Neuronal stem cell (in vitro differentiated cells): ENCODE measurements at regions not wholly inside any gene's neighbourhood (a gene's known extent, or its start where the extent isn't known, plus 50 kb on each side); places are given as distances from the start of the nearest gene placed in this dataset.

Source experiments
- DNase-seq: peaks from one replicate; pipeline ENCODE4 v3.0.0-alpha.2; 2013; ENCODE audit warnings: low spot score
- H2AFZ ChIP-seq: one replicate; pipeline ENCODE4 v1.6.1; 2013; ENCODE audit warnings: mild to moderate bottlenecking, low read length, inconsistent platforms
- H2AK5ac ChIP-seq: 2 replicates; pipeline ENCODE4 v1.6.1; 2013; ENCODE audit warnings: low read depth, mild to moderate bottlenecking, inconsistent platforms, low read length, moderate library complexity, mixed read lengths
- H2BK120ac ChIP-seq: 2 replicates; pipeline ENCODE4 v1.6.1; 2013; ENCODE audit warnings: low read depth, mild to moderate bottlenecking, inconsistent platforms, low read length, moderate library complexity, mixed read lengths
- H2BK12ac ChIP-seq: one replicate; pipeline ENCODE4 v1.6.1; 2013; ENCODE audit warnings: low read length, inconsistent platforms
- H2BK15ac ChIP-seq: 2 replicates; pipeline ENCODE4 v1.6.1; 2013; ENCODE audit warnings: mild to moderate bottlenecking, low read length, inconsistent platforms, mixed read lengths
- H2BK5ac ChIP-seq: one replicate; pipeline ENCODE4 v1.6.1; 2013; ENCODE audit warnings: inconsistent platforms, mild to moderate bottlenecking, low read length, moderate library complexity
- H3K14ac ChIP-seq: one replicate; pipeline ENCODE4 v1.6.1; 2013; ENCODE audit warnings: low read length, inconsistent platforms
- H3K18ac ChIP-seq: 2 replicates; pipeline ENCODE4 v1.6.1; 2013; ENCODE audit warnings: low read length, inconsistent platforms
- H3K23ac ChIP-seq: 2 replicates; pipeline ENCODE4 v1.6.1; 2013; ENCODE audit warnings: low read depth, mild to moderate bottlenecking, mixed read lengths, low read length, inconsistent platforms; ENCODE audit not compliant: poor library complexity
- H3K27ac ChIP-seq: replicated peaks from 3 replicates; pipeline ENCODE4 v1.5.1; 2013; ENCODE audit warnings: low read length, inconsistent platforms
- H3K27me3 ChIP-seq, 3 experiments: 2 replicates each; pipeline ENCODE4 v1.6.1; 2013; ENCODE audit warnings: low read length in 3 of 3, mild to moderate bottlenecking in 2 of 3, inconsistent platforms in 1 of 3, low read depth in 1 of 3, mixed read lengths in 1 of 3, moderate library complexity in 1 of 3; ENCODE audit not compliant: control insufficient read depth in 3 of 3, insufficient read depth in 3 of 3
- H3K36me3 ChIP-seq, 2 donors: replicated peaks in 1 of 2; 2 replicates each; pipeline ENCODE4 v1.6.1; 2013; ENCODE audit warnings: low read length in 2 of 2; ENCODE audit not compliant: control insufficient read depth in 2 of 2, insufficient read depth in 2 of 2
- H3K4ac ChIP-seq: 2 replicates; pipeline ENCODE4 v1.6.1; 2013; ENCODE audit warnings: inconsistent platforms, mild to moderate bottlenecking, low read length, moderate library complexity
- H3K4me1 ChIP-seq, 2 donors: 1 replicate in 1 of 2; 2 replicates in 1 of 2; pipeline ENCODE4 v1.6.1; 2013; ENCODE audit warnings: low read length in 2 of 2, low read depth in 1 of 2; ENCODE audit not compliant: control insufficient read depth in 2 of 2, insufficient read depth in 1 of 2
- H3K4me2 ChIP-seq: one replicate; pipeline ENCODE4 v1.6.1; 2013; ENCODE audit warnings: mild to moderate bottlenecking, low read length, inconsistent platforms; ENCODE audit not compliant: insufficient read depth, poor library complexity, severe bottlenecking
- H3K4me3 ChIP-seq, 2 donors: 2 replicates each; pipeline ENCODE4 v1.5.1; 2013; ENCODE audit warnings: low read length in 2 of 2, mild to moderate bottlenecking in 2 of 2, inconsistent platforms in 1 of 2, moderate library complexity in 1 of 2
- H3K79me1 ChIP-seq: one replicate; pipeline ENCODE4 v1.6.1; 2013; ENCODE audit warnings: low read depth, mild to moderate bottlenecking, inconsistent platforms, low read length, moderate library complexity
- H3K9ac ChIP-seq: one replicate; pipeline ENCODE4 v1.6.1; 2013; ENCODE audit warnings: mild to moderate bottlenecking, low read depth, low read length, inconsistent platforms; ENCODE audit not compliant: poor library complexity
- H3K9me3 ChIP-seq, 2 donors: replicated peaks in 1 of 2; 2 replicates each; pipeline versions ENCODE3 to v1.6.1; 2013; ENCODE audit warnings: low read length in 2 of 2, mild to moderate bottlenecking in 2 of 2, inconsistent platforms in 1 of 2, low read depth in 1 of 2, mixed read lengths in 1 of 2, moderate library complexity in 1 of 2; ENCODE audit not compliant: control insufficient read depth in 2 of 2, insufficient read depth in 1 of 2
- H4K8ac ChIP-seq: one replicate; pipeline ENCODE4 v1.6.1; 2013; ENCODE audit warnings: low read depth, mild to moderate bottlenecking, inconsistent platforms, low read length, moderate library complexity
- H4K91ac ChIP-seq: one replicate; pipeline ENCODE4 v1.6.1; 2013; ENCODE audit warnings: low read length, low read depth, mild to moderate bottlenecking, inconsistent platforms; ENCODE audit not compliant: poor library complexity
- WGBS, 2 donors: extraction: QIAGEN DNeasy Blood & Tissue Kit; methylation state at CpG; one replicate each; pipeline ENCODE4 v1.1.7; 2013; ENCODE audit warnings: missing lambda C conversion rate in 2 of 2, mixed read lengths in 1 of 2; ENCODE audit not compliant: insufficient read length in 2 of 2, insufficient replicate concordance in 1 of 2; ENCODE audit errors: extremely low coverage in 2 of 2; 5-methylcytosine and 5-hydroxymethylcytosine counted together

DNA sequence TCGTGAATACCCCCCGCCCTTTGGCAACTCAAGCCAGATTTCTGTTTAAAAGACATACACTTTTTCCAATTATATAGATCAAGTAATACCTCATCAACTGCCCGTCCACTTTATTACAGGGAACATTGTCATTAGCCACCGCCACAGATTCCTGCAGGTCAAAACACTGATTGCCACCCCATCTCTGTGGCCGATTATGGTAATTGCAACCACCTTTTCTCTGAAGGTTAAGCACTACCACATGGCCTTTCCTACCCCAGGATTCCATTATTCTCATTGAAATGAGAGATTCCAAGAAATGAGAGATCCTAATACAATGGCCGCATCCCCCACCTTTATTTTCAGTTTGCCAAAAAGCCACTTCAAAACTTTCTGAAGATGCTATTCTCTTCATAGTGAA lies 478.8 kb upstream of the HSF2 start:
- Histone ChIP-seq H3K9ac (no peak overlapping the region), H3K9me3 (no peaks in the 10 kb centered on the region), H2AK5ac (no peak overlapping the region), H3K4me3 (no peak overlapping the region), H3K27ac (no peak overlapping the region), H3K79me1 (no peaks in the 10 kb centered on the region), H3K4ac (no peak overlapping the region), H2BK12ac (no peak overlapping the region), H3K4me2 (no peak overlapping the region), H2BK5ac (no peak overlapping the region), H2BK15ac (no peak overlapping the region), H3K23ac (no peak overlapping the region), H2AFZ (no peak overlapping the region), H4K8ac (no peak overlapping the region), H3K27me3 (no peaks in the 10 kb centered on the region), H2BK120ac (no peak overlapping the region), H3K4me1 (peaks cover 0 to 1% of the 10 kb centered on the region in 2 donors), H4K91ac (no peak overlapping the region), H3K18ac (no peak overlapping the region), H3K14ac (no peak overlapping the region), H3K36me3 (no peaks in the 10 kb centered on the region)
- no peak for DNase-seq
- WGBS, 2 donors, result no CpG with 5 or more reads among the region's 6 CpGs

DNA sequence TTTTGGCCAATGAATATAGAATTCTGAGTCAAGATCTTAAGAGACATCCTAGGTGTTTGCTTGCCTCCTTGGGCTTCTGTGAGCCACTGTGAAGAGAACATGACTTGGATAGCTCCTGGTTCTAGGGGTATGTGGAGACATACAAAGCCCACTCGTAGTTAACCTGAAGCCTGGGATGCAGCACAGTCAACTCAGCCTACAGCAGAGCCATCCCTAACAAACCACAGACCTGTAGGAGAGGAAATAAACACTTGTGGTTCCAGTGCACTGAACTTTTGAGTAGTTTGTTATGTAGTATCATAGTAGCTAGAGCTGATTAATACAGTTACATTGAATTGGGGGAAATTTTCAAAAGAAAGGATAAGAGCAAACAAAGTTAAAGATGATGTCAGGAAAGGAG lies 474.4 kb upstream of the HSF2 start:
- H3K4me2 ChIP-seq, result no peak overlapping the region
- no CpG with 5 or more reads among the region's 1 CpG for WGBS, 2 donors
- no peak for DNase-seq
- H2BK15ac ChIP-seq, result no peak overlapping the region
- H2AK5ac ChIP-seq, result no peak overlapping the region
- H3K4me1 ChIP-seq, result peaks cover 0 to 1% of the 10 kb centered on the region in 2 donors
- no peak overlapping the region for H3K23ac ChIP-seq
- no peak overlapping the region for H3K18ac ChIP-seq
- no peak overlapping the region for H2AFZ ChIP-seq
- H3K27ac ChIP-seq, result no peak overlapping the region
- no peak overlapping the region for H3K4me3 ChIP-seq
- no peak overlapping the region for H3K14ac ChIP-seq
- H2BK12ac ChIP-seq, result no peak overlapping the region
- no peaks in the 10 kb centered on the region for H3K9me3 ChIP-seq
- H4K91ac ChIP-seq, result no peak overlapping the region
- H2BK120ac ChIP-seq, result no peak overlapping the region
- no peak overlapping the region for H2BK5ac ChIP-seq
- H3K79me1 ChIP-seq, result no peaks in the 10 kb centered on the region
- H3K27me3 ChIP-seq, result no peaks in the 10 kb centered on the region
- H3K9ac ChIP-seq, result no peak overlapping the region
- no peak overlapping the region for H4K8ac ChIP-seq
- H3K36me3 ChIP-seq, result no peaks in the 10 kb centered on the region
- H3K4ac ChIP-seq, result no peak overlapping the region

DNA sequence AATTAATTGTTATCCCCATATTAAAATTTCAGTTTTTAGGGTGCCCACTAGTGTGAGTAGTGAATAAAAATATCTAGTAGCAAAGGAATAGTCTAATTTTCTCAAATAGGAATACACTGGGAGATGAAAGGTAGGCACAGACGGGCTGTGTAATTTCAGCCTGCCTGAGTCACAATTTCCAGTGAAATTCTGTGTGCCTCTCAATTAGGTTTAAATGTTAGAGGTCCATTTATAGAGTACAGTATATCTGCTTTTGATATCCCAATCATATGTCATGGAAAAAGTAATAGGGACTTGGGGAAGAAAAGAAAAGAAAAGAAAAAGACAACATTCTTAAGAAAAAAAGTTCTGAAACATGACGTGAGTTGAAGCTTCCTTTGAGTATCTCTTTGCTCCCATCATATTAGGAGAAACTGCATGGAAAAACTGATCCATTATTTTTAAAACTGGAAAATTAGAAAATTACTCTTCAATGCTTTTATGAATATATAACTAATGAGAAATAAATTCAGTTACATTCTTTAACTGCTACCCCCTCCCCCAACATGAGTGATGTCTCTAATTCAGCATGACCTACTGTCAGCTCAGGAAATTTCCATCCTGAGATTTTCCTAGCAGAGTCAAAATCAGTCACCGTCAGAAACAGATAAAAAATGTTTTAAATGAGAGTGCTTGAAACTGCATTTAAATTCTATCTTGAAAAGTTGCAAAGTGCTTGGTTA lies 473.8 kb upstream of the HSF2 start:
- H3K36me3 ChIP-seq, result no peaks in the 10 kb centered on the region
- H3K23ac ChIP-seq, result no peak overlapping the region
- no peak overlapping the region for H3K4me2 ChIP-seq
- no peaks in the 10 kb centered on the region for H3K9me3 ChIP-seq
- no peak overlapping the region for H2BK12ac ChIP-seq
- H2AFZ ChIP-seq, result no peak overlapping the region
- no peaks in the 10 kb centered on the region for H3K79me1 ChIP-seq
- no peak overlapping the region for H3K4me3 ChIP-seq
- H3K9ac ChIP-seq, result no peak overlapping the region
- H3K4ac ChIP-seq, result no peak overlapping the region
- no CpG with 5 or more reads among the region's 3 CpGs for WGBS, 2 donors
- H4K91ac ChIP-seq, result no peak overlapping the region
- no peak overlapping the region for H4K8ac ChIP-seq
- H3K27me3 ChIP-seq, result no peaks in the 10 kb centered on the region
- H3K4me1 ChIP-seq, result peaks cover 0 to 1% of the 10 kb centered on the region in 2 donors
- no peak for DNase-seq
- no peak overlapping the region for H3K14ac ChIP-seq
- H3K27ac ChIP-seq, result no peak overlapping the region
- H2AK5ac ChIP-seq, result no peak overlapping the region
- no peak overlapping the region for H2BK120ac ChIP-seq
- H2BK15ac ChIP-seq, result no peak overlapping the region
- H3K18ac ChIP-seq, result no peak overlapping the region
- no peak overlapping the region for H2BK5ac ChIP-seq

DNA sequence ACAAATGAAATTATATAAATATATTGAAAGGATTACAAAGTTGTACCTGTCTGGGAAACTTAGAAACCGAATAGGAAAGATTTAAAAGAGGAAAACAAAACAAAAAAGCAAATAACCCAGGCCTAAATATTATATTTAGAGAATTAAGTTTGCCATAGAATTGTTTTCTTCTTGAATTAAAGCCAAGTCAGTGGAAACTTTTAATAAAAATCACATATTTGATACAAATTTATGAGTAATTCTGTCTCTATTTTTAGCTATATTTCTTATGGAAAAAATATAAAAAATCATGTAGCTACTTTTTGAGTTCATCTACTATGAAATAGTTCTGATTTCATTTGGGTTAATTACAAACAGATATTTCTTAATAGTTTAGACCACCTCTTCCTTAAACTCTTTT lies 470.2 kb upstream of the HSF2 start:
- H4K8ac ChIP-seq, result no peak overlapping the region
- H2BK120ac ChIP-seq, result no peak overlapping the region
- no peak overlapping the region for H3K18ac ChIP-seq
- no peak overlapping the region for H2AFZ ChIP-seq
- H3K23ac ChIP-seq, result no peak overlapping the region
- H2BK5ac ChIP-seq, result no peak overlapping the region
- H3K9ac ChIP-seq, result no peak overlapping the region
- H3K36me3 ChIP-seq, result no peaks in the 10 kb centered on the region
- no peaks in the 10 kb centered on the region for H3K9me3 ChIP-seq
- H2BK15ac ChIP-seq, result no peak overlapping the region
- H2BK12ac ChIP-seq, result no peak overlapping the region
- no CpG with 5 or more reads among the region's 1 CpG for WGBS, 2 donors
- no peaks in the 10 kb centered on the region for H3K79me1 ChIP-seq
- no peak overlapping the region for H2AK5ac ChIP-seq
- no peak overlapping the region for H3K4ac ChIP-seq
- H3K4me2 ChIP-seq, result no peak overlapping the region
- no peak overlapping the region for H3K27ac ChIP-seq
- no peak overlapping the region for H3K4me3 ChIP-seq
- H3K27me3 ChIP-seq, result no peaks in the 10 kb centered on the region
- no peak overlapping the region for H3K14ac ChIP-seq
- DNase-seq, result no peak
- H3K4me1 ChIP-seq, result peaks cover 5 to 7% of the 10 kb centered on the region in 2 donors
- no peak overlapping the region for H4K91ac ChIP-seq
